HG03135 (cell line): ENCODE measurements at regions not wholly inside any gene's neighbourhood (a gene's known extent, or its start where the extent isn't known, plus 50 kb on each side); places are given as distances from the start of the nearest gene placed in this dataset.
"Not testable (repeated sequence)": the region's sequence is repeated elsewhere in the genome, so short reads cannot be mapped to it uniquely, and the experiment has no call there.

Experiments
- ATAC-seq: cut with Tn5 transposase; IDR thresholded peaks from one replicate; pipeline ENCODE4 v1.9.1; 2021; ENCODE audit warnings: mild to moderate bottlenecking, moderate library complexity; ENCODE audit not compliant: unreplicated experiment

- not testable (repeated sequence) for ATAC-seq
Observed at GRCh38 chr3:10109-10996, 186.2 kb upstream of the CHL1 start.

DNA sequence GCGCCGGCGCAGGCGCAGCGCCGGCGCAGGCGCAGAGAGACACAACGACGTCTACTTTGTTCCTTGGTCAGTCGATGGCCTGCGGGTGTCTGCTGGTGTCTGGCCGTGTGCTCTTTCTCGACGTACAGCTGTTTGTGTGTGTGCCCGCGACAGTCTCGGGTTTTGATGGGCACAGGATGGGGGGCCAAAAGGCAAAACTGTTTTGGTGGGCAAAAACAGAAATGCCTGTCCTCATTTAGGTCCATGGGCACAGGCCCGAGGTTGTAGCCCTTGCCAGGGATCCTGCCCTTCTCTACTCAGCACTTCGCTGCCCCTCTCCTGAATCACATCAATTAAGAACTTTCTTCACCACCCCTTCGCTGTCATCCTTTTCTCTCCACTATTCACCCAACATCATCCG, 184.8 kb upstream of the CHL1 start:
- ATAC-seq = no peak

- no peak for ATAC-seq
Observed at GRCh38 chr3:14652-15051, 181.9 kb upstream of the CHL1 start.

- ATAC-seq = no peak
Observed at GRCh38 chr3:16366-16765, 180.2 kb upstream of the CHL1 start.

DNA sequence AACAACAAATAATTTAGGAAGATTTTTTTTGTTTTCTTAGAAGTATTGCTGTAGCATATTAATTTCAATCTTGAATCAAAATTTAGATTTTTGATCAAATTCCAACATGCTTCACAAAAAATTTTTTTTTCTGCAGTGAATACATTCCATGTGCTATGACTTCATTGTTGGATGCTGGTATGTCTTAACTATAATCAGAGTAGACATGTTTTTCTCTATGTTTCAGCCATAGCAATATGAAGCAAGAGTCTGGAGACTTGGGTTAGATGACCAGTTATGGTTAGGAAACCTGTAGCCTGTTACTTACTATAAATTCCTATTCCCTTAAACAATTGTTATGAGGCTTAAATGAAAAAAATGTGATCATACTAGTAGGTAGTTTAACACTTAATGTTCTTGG, 176.1 kb upstream of the CHL1 start:
- no peak for ATAC-seq

DNA sequence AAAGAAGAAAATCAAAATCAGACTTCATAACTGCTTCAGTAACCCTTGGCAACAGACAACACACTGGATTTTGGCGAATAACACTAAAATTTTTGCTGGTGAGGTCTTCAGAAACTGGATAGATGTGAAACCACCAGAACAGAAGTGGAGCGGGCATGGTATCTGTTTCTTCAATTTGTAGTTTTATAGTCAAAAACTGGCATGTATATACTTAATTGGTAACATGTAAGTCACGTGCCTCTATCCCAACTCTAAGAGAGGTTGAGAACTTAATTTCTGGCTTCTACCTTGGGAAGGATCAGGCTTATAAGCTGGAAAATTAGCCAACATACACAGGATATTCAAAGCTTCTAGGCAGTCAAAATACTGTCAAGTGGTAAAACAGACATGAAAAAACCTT, 172.6 kb upstream of the CHL1 start:
- no peak for ATAC-seq

DNA sequence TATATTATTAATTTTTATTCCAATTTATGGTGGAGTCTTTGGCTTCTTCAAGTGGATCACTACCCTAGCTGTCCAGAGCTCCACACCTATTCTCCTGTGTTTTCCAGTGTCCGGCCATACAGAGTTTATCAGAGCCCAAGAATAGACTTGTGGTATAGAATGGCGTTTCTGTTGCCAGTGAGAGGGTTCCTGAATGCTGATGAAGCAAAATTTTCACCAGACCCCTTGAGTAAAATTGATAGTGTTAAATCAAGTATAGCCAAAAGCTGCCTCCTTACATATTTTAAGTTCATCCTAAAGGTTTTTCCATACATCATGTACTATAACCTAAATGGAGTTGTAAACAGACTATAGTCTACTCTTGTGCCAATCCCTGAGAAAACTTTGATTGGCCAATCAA, 171.5 kb upstream of the CHL1 start:
- ATAC-seq = no peak

DNA sequence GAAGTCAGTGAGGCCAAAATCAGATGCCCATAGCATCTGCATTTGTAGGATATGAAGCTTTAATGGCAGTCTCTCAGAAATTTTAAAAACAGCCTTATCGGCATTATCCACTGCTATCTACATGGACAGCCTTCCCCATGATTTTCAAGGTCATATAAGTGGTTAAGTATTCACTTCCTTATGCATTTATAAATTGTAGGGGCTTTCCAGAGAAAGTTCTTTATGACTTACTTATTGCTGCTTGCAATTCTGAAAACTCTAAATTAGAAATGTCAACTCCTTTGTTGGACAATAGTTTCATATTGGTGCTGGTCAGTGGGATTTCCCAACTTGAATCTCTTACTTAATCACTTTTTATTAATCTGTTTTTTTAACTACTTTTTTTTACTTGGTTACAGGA, 160.6 kb upstream of the CHL1 start:
- not testable (repeated sequence) for ATAC-seq

DNA sequence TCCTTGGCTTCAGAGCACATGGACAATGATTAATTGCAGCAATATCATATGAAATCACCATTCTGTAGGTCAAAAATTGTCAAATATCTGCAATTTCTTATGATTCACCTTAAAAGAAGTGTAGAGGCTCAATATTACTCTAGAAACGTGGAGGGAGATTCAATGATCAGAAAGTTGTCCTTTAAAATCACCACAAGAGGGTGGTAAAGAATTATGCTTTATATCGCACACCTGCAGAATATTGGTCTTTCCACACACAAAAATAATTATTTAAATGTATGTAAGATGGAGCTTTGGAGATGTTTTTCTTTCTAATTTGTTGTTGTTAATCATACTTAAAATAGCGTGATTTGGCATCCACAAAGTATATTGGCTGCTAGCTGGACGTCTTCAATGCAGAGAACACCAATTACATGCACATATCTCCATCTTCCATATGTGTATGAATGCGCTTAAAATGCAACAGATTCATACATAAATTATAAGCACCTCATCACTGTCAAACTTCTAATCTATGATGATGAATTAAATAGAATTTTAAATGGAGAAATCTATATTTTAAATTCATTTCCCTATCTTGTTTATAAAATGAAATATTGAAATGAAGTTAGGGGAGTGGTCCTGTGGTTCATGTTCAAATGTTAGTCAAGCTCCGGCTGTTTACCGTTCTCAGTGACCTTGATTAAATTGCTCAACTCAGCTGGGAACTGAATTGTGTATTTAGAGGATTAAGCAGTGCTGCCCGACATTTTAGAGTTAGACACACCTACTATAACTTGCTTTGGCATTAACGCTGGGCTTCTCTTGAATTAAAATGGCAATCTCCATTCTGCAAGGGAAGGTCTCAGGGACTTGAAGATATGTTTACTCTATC, 153.5 kb upstream of the CHL1 start:
- not testable (repeated sequence) for ATAC-seq

DNA sequence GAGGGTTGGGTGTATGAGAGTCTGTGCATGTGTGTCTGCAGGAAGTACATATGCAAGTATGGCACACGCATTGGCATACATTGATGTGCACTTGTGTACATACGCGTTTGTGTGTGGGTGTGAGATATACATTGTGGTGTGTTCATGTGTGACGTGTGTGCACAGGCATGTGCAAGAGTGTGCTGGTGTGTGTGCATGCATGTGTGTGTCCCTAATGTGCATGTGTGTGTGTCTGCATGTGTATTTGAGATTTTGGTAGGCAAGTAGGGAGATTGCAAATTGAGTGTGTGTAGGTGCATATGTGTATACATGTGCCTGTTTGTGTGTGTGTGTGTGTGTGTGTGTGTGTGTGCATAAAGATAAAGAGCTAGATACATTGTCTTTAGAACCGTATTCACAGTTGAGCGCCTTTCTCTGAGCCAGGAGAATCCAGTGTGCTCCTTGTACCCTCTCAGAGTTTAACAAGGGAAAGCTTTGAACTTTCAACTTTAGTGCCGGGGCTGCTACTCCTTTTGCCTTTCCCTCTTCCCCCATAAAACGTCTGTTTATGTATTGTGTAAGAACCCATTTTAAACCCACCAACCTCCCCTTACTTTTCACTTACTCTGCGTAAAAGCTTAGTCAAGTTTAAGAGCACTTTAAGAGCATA, 152.4 kb upstream of the CHL1 start:
- ATAC-seq = no peak

- not testable (repeated sequence) for ATAC-seq
Observed at GRCh38 chr3:44941-45340, 151.6 kb upstream of the CHL1 start.

GRCh38 chr3:46576-46975, 150.0 kb upstream of the CHL1 start:
- no peak for ATAC-seq

DNA sequence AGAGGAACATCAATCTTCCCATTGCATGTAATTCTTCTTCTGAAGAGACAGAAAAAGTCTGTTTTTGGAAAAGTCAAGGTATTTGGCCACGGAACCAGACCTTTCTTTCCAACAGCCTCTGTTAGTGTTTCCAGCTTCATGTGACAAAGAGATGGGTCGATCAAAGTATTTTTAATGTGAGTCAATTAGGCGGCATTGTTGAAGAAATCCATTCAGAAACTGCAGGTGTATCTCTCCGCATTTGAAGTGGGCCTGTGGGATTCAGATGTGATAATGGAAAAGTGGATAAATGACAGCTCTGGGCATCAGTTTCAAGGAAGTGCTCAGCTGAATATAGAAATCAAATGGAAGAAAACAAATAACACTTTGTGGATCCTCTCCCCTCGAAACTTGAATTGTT, 143.1 kb upstream of the CHL1 start:
- not testable (repeated sequence) for ATAC-seq

DNA sequence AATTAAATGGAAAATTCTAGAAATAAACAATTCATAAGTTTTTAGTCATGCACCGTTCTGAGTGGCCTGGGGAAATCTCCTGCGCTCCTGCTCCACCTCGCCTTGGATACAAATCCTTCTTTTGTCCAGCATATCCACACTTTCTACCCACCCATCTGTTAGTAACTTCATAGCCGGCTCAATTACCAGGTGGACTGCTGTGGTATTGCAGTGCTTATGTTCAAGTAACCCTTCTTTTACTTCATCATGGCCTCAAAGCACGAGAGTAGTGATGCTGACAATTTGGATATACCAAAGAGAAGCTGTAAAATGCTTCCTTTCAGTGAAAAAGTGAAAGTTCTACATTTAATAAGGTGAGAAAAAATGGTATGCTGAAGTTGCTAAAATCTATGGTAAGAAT, 142.3 kb upstream of the CHL1 start:
- no peak for ATAC-seq

- ATAC-seq = no peak
Observed at GRCh38 chr3:56672-57071, 139.9 kb upstream of the CHL1 start.

- ATAC-seq = no peak
Observed at GRCh38 chr3:59854-60253, 136.7 kb upstream of the CHL1 start.

- ATAC-seq = no peak
Observed at GRCh38 chr3:63095-63765, 133.3 kb upstream of the CHL1 start.

DNA sequence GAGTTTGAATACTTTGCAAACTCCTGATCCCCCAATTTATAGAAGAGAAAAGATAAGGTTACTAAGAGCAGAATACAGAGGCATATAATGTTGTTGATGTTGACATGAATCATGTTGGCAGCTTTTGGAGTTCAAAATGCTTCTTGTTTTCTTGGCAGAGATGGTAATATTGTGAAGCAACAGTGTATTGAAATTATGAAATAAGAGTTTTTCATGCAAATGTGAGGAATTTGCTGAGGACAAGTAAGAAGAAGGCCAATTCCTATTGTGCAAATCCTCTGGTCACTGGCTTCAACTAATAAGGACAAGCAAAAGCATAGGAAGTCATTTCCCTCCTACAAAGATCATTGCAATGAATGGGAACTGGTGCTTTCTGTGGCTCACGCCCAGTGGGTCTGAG, 126.9 kb upstream of the CHL1 start:
- no peak for ATAC-seq

DNA sequence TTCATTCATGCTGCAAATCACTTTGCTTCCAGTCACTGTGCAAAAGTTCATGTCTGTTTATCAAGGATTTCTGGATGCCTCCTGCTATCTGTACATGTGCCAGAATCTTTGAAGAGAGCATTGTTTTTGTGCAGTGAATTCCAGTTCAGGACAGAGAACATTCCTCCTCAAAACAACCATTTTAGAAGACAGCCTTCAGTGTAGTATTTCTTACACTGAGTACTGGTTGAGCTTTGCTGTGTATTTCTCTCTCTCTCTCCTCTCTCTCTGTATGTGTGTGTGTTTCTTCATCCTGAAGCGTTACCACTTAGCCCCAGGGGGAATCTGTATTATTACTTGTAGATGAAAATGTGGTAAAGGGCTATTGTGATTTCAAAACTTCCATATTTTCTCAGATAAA, 123.8 kb upstream of the CHL1 start:
- no peak for ATAC-seq

- ATAC-seq = no peak
Observed at GRCh38 chr3:73271-73670, 123.3 kb upstream of the CHL1 start.

GRCh38 chr3:74676-75243, 121.8 kb upstream of the CHL1 start:
- ATAC-seq = no peak
